ENCODE measurements at regions not wholly inside any gene's neighbourhood (a gene's known extent, or its start where the extent isn't known, plus 50 kb on each side); places are given as distances from the start of the nearest gene placed in this dataset.

- TF ChIP-seq CTCF (conservative IDR thresholded peaks at IDR 0.05): no peak
- H3K27me3 ChIP-seq (ENCODE audit: control insufficient read depth, insufficient read depth, low read length, poor library complexity, severe bottlenecking): no peaks in the 10 kb centered on the region
- no peak for DNase-seq
- no peak overlapping the region for H3K4me3 Mint-ChIP-seq
- no peaks in the 10 kb centered on the region for H3K36me3 Mint-ChIP-seq (ENCODE audit: low read depth)
- 47 to 90% methylated on average over 1 to 2 of the region's 2 CpGs for WGBS, 2 experiments (ENCODE audit: insufficient coverage in 1 of 2, insufficient read length in 1 of 2)
- no peaks in the 10 kb centered on the region for H3K4me1 ChIP-seq (ENCODE audit: control insufficient read depth, insufficient read depth, low read length)
- peaks cover 27% of the 10 kb centered on the region for H3K9me3 Mint-ChIP-seq
- H3K4me3 ChIP-seq (ENCODE audit: low read length): no peak overlapping the region
- H3K9ac ChIP-seq (ENCODE audit: extremely low read depth, low read length, poor library complexity, severe bottlenecking): no peak overlapping the region
- H3K27ac Mint-ChIP-seq: no peak overlapping the region
- no peak overlapping the region for H3K27ac ChIP-seq (ENCODE audit: low read depth, low read length)
- no peaks in the 10 kb centered on the region for H3K36me3 ChIP-seq (ENCODE audit: control insufficient read depth, insufficient read depth, low read length)
- peaks cover 2% of the 10 kb centered on the region for H3K27me3 Mint-ChIP-seq (ENCODE audit: insufficient read depth)
- peaks cover 8% of the 10 kb centered on the region for H3K4me1 Mint-ChIP-seq
- H3K9me3 ChIP-seq (ENCODE audit: control insufficient read depth, low read length): peaks cover 29% of the 10 kb centered on the region
These were observed 496.9 kb downstream of the RAB28 start for GRCh38 chr4:12987284-12987683.

GRCh38 chr4:12979797-12980196 is 504.3 kb downstream of the RAB28 start:
- DNase-seq: no peak
- Mint-ChIP-seq H3K4me1 (no peaks in the 10 kb centered on the region), H3K27ac (no peak overlapping the region), H3K9me3 (peaks cover 28% of the 10 kb centered on the region), H3K4me3 (no peak overlapping the region), H3K36me3 (ENCODE audit: low read depth) (no peaks in the 10 kb centered on the region), H3K27me3 (ENCODE audit: insufficient read depth) (peaks cover 2% of the 10 kb centered on the region)
- Histone ChIP-seq H3K27ac (ENCODE audit: low read depth, low read length) (no peak overlapping the region), H3K4me1 (ENCODE audit: control insufficient read depth, insufficient read depth, low read length) (no peaks in the 10 kb centered on the region), H3K27me3 (ENCODE audit: control insufficient read depth, insufficient read depth, low read length, poor library complexity, severe bottlenecking) (no peaks in the 10 kb centered on the region), H3K36me3 (ENCODE audit: control insufficient read depth, insufficient read depth, low read length) (no peaks in the 10 kb centered on the region), H3K9me3 (ENCODE audit: control insufficient read depth, low read length) (peaks cover 25% of the 10 kb centered on the region), H3K9ac (ENCODE audit: extremely low read depth, low read length, poor library complexity, severe bottlenecking) (no peak overlapping the region), H3K4me3 (ENCODE audit: low read length) (no peak overlapping the region)
- no peak for TF ChIP-seq CTCF (conservative IDR thresholded peaks at IDR 0.05)
- 95 to 96% methylated on average over 7 to 11 of the region's 11 CpGs for WGBS, 2 experiments (ENCODE audit: insufficient coverage in 1 of 2, insufficient read length in 1 of 2)

- peaks cover 14% of the 10 kb centered on the region for H3K9me3 ChIP-seq (ENCODE audit: control insufficient read depth, low read length)
These were observed 505.8 kb downstream of the RAB28 start for GRCh38 chr4:12978310-12978709.

More at GRCh38 chr4:12978310-12978709, 505.8 kb downstream of the RAB28 start:
- Histone ChIP-seq H3K4me1 (ENCODE audit: control insufficient read depth, insufficient read depth, low read length) (no peaks in the 10 kb centered on the region), H3K9ac (ENCODE audit: extremely low read depth, low read length, poor library complexity, severe bottlenecking) (no peak overlapping the region), H3K27me3 (ENCODE audit: control insufficient read depth, insufficient read depth, low read length, poor library complexity, severe bottlenecking) (no peaks in the 10 kb centered on the region), H3K36me3 (ENCODE audit: control insufficient read depth, insufficient read depth, low read length) (no peaks in the 10 kb centered on the region), H3K4me3 (ENCODE audit: low read length) (no peak overlapping the region), H3K27ac (ENCODE audit: low read depth, low read length) (no peak overlapping the region)
- H3K27ac Mint-ChIP-seq: no peak overlapping the region
- TF ChIP-seq CTCF (conservative IDR thresholded peaks at IDR 0.05): no peak
- no peaks in the 10 kb centered on the region for H3K4me1 Mint-ChIP-seq
- H3K36me3 Mint-ChIP-seq (ENCODE audit: low read depth): no peaks in the 10 kb centered on the region
- H3K4me3 Mint-ChIP-seq: no peak overlapping the region
- H3K9me3 Mint-ChIP-seq: peaks cover 16% of the 10 kb centered on the region
- no peak for DNase-seq
- H3K27me3 Mint-ChIP-seq (ENCODE audit: insufficient read depth): no peaks in the 10 kb centered on the region
